Tongue (tissue), 1 donor: ENCODE measurements at regions not wholly inside any gene's neighbourhood (a gene's known extent, or its start where the extent isn't known, plus 50 kb on each side); places are given as distances from the start of the nearest gene placed in this dataset.

Experiments
- DNase-seq: peaks from one replicate; pipeline ENCODE4 v3.0.0-alpha.2; 2015

DNA sequence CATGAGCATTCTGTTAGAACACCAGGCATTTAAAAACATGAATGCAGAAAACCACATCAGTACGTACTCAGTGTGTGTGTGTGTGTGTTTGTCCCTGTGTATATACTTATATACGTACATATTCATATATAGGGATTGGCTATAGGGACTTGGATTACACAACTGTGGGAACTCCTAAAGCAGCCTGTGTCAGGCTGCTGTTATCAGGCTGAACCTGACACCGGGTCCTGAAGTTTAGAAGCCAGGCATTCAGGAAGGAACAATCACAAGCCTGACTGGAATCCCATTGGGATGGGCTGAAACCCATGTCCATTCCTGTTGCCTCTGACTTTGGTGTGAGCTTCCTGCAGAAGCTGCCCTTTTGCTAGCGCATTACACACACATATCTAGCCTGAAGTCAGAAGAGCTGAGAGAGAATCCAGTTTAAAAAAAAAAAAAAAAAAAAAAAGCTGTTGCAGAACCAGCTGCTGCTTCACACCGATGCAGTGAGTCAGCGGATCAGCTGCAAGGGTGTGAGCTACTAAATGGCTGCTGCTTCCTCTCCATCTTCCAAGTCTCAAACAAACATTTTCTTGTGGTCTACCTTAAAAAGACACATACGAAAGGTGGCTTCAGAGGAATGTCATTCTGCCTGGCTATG is 348.1 kb downstream of the THBS2 start:
- no peak for DNase-seq

DNA sequence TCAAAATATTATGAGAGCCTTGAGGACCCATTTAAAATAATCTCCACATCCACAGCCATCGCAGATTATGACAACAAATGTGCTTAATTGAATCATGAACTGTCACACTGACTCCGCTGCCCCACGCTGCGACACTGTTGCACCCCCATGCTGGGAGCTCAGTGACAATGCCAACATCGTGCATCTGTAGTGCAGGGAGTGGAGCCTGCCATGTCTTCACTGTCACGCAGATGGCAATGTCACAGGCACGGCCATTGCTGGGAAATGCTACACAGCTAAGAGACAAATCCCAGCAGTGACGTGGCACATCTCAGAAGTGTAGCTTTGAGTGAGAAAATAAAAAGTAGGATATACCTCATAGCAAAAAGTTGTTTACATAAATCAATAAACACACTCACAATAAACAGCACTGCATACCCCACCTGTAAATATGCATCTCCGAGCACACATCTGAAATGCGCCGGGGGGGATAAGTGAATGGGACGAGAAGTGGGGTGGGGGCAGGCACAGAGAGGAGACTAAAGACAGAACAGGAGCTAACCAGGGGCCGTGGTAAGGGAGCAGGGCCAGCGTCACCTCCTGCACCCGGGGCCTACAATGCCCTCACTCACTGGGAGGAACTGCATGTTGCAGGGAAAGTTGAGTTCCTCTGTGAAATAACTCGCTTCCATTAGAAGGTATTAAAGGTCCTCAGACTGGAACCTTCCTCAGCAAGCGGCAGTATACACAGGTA is 349.9 kb downstream of the THBS2 start:
- no peak for DNase-seq

DNA sequence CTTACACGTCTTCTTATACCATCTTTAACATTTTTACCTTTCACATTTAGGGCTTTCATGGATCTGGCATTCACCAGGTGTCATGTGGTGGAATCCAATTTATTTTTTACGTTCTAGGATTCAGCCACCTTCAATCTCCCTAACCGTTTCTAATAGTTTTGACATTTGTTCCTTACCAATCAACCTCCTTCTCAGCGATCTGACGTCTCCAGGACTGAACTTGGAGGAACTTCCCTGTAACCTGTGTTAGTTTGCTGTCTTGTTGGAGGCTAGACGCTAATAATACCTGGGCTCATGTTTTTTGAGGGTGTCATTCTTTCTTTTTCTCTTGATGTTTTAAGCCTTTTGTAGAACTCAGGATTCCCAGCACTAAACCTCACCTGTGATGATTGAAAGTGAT is 351.6 kb downstream of the THBS2 start:
- DNase-seq = no peak

DNA sequence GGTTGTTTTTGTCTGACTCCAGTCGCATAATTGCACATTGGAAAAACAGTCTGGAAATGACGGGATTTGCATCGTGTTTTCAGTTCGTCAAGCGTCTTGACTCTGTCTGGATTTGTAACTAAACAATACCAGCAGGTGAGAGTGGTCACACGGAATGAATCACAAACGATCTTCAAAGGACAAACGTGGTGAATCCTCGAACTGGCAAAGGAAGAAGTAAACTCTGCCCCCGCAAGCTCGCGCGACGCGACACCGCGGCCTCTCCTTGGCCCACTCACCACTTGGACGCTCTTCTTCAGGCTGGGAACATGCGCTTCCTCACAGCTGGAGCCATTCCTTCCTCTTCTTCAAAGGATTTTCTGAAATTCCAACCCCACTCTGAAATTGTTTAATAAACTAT is 352.6 kb downstream of the THBS2 start:
- DNase-seq = no peak

DNA sequence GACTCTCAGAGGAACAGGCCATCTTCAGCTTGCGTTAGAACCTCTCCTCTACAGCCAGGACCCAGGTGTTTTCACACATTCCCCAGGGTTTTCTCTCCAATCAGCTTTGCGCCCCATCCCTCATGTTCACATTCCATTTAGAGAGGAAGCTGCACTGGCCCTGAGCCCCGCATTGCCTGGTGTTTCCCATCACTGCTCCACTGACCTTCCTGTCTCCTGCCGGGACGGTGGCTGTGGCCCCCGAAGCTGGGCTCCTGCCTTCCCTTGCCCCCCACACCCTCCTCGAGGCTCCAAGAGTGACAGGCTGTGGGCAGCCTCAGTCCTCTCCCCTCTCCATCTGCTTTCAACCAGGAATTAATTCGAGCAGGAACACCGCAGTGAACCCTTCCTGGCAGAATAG is 357.3 kb downstream of the THBS2 start:
- no peak for DNase-seq

DNA sequence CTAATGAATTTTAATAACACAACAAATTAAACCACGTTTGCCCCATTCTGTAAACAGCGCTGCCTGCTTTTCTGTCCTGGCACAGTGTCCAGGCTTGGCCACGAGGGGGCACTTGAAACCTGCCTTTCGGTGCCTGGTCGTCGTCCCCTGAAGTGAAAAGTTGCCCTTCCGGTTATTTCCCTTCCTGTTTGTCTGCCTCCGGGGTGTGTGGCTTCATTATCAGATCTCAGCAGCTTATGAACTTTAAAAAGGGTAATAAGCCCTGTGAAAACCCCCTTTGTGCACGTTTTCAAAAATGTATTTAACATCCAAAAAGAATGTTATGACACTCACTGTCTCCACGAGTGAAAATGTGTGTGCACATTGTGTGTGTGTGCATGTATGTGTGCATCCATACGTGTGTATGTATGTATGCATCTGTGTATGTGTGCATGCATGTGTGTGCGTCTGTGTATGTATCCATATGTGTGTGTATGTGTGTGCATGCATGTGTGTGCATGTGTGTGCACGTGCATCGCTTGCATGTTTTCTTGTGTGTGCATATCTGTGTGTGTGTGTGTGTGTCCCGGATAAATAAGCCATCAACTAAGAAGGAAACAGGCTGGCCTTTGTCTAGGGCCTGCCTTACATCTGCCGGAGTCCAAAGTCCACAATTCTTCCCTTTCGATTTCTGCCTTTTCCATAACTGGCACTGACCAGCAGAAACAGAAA is 358.4 kb downstream of the THBS2 start:
- DNase-seq = peak; percentile 92

DNA sequence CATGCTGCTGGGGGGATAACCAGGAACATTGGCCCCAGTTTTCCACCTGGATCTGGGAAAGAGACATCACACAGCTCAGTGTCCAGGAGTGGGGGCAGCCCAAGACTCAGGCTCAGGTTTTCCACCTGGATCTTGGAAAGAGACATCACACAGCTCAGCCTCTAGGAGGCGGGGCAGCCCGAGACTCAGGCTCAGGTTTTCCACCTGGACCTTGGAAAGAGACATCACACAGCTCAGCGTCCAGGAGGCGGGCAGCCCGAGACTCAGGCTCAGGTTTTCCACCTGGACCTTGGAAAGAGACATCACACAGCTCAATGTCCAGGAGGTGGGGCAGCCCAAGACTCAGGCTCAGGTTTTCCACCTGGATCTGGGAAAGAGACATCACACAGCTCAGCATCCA is 361.6 kb downstream of the THBS2 start:
- no peak for DNase-seq

DNA sequence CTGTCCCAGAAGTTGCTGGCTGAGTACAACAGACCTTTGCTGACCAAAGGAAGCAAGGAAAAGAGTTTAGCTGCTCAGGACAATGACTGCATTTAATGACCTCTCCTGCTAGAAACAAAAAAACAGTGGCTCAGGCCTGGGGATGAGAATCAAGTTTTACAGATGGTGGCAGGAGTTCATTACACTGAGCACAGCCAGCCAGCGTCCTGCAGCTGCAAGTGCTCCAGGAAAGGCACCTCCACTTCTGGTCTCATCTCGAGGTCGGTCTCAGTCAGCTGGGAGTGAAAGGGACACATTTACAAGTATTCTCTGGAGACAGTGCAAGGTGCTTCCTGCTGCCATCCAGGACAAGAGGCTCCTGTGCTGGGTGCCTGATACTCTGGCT is 362.7 kb downstream of the THBS2 start:
- no peak for DNase-seq

DNA sequence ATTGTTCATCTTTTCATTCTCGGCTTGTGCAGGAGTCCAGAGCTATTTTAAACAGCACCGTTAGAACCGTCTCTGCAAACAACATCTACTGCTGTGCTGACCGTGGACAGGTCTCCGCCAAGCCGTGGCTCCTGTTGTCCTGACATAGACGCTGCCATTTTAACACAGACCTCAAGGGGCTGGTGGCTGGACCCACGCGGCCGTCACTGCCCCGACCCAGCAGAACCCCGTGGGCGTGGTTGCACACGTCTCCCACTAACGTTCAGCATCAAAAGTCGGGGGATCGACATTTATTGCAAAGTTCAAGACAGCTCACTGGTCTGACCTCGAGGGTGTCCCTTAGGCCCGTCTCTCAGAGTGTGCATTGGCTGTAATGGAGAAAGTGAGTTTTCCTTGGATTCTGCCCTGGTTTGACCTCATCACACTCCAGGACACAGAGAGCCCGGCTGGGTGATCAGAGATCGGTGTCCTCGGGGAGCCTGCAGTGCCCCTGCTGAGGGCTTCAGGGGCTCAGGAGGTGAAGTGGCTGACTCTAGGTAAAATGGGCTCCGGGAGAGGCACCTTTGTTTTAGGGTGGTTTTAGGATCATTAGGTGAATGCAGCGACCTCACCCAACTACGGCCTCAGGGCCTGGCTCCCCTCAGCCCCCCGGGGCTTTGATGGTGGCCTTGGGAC is 363.2 kb downstream of the THBS2 start:
- DNase-seq = no peak

DNA sequence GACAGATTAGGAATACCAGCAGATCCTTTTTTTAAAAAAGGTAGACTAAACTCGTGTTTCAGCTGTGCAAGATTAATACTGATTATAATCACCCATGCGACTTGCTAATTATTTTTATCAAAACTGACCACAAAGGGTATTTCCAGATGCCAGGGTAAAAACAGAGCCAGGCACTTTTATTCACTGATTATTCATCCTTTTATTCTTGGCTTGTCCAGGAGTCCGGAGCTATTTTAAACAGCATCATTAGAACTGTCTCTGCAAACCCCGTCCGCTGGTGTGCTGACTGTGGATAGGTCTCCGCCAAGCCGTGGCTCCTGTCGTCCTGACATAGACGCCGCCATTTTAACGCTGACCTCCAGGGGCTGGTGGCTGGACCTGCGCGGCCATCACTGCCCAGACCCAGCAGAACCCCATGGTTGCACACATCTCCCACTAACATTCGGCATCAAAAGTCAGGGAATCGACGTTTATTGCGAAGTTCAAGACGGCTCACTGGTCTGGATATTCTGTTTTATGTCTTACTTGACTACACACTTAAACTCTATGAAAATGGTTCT is 364.8 kb downstream of the THBS2 start:
- no peak for DNase-seq

DNA sequence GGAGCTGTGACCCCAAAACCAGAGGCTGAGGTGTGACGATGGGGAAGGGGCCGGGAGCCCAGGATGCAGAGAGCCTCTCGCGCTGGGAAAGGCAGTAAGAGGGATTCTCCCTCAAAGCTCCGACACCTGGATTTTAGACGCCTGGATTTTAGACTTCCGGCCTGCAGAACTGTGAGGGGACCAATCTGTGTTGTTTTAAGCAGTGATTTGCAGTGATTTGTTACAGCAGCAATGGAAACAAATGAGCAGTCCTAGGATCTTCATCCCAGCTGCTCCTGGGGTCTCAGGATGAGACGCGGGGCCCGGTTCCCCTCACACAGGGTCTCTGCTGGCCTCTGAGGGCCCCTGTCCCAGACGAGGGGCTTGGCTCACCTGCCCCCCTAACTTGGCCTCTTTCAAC is 365.5 kb downstream of the THBS2 start:
- DNase-seq = no peak

DNA sequence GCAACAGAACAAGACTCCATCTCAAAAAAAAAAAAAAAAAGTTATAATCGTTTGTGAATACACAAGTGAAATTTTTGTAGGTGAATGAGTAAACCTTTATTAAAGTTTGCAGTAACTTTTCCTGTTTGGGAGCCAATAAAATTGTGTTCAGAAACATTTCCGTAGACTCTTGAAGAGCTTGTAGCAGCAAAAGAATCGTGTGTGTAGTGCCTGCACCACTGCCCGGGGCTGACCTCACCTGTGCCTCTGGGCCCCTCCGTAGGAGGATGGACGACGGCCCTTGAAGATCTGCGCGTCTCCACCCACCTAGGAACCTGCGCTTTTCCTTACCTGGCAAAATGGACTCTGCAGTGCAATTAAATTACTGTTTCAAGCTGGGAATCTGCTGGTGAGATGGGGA is 366.0 kb downstream of the THBS2 start:
- no peak for DNase-seq

DNA sequence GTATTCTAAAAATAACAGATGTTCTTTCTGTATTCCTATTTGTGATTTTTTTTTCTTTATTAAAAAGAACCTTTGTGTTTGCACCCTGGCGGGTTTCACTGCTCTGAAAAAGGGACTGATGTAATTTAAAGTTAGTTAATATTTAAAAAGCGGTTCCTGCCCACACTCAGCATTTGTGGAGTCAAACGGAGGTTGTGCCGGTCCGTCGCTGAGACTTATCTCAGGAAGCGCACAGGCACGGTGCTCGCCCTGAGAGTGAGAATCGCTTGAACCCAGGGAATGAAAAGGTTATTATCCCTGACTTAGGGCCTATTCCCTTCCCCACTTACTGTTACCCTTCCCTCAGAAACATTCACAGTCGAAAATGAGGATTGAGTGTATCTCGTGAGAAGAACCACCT is 366.7 kb downstream of the THBS2 start:
- DNase-seq = no peak

DNA sequence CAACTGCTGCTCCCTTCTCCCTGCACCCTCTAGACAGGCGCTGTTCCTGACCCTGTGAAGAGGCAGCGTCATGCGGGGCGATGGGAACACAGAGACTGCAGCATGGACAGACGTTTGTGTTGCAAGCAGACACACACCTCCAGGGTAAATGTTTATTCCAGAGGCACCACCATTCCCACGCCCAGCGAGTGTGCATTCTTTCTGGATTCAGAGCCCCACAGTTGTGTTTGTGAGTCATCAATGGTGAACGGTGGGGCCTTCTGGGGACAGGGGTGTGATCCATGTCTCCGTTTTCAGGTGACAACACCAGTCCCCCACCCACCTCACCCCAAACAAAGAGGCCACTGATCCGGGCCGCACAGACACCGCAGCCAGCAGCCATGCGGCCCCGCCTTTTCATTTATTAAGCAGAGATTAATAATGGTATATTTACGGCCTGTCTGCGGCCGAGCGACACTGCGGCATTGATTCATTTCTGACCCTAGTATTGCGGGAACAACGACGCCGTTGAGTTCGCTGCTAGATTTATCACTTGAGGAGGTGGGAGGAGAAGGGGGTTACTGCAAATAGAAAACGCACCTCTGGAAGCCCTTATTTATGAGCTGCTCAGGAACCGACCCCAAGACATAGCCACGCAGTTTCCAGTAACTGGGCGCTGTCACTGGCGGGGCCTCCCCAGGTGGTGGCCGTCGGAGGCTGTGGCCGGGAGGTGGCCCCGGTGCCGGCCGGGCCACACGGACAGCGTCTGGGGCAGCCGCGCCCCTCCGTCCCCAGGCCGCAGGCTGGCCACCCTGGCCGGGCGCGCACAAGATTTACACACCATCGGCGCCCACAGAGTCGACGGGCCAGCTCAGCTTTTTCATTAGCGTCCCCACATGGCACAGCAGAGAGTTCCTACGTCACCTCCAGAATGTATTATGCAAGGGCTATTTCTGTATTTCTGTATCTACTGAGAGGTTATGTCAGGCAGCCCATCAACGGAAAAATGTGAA is 367.6 kb downstream of the THBS2 start:
- no peak for DNase-seq

DNA sequence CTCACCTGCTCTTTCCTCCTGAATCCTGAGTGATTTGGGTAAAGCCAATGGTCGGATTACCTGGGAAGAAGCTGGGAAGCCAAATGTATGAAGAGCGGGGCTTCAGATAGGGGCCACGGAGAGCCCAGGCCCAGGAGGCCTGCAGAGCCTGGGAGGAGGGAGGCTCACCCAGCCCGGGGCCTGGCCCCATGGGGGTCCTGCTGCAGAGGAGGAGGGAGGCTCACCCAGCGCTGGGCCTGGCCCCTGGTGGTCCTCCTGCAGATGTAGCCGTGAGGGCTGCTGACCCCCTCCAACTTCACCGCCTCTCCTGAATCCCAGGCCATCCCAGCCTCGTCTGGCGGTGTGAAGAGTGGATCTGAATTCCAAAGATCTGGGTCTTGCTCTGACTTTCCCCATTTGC is 368.4 kb downstream of the THBS2 start:
- no peak for DNase-seq

DNA sequence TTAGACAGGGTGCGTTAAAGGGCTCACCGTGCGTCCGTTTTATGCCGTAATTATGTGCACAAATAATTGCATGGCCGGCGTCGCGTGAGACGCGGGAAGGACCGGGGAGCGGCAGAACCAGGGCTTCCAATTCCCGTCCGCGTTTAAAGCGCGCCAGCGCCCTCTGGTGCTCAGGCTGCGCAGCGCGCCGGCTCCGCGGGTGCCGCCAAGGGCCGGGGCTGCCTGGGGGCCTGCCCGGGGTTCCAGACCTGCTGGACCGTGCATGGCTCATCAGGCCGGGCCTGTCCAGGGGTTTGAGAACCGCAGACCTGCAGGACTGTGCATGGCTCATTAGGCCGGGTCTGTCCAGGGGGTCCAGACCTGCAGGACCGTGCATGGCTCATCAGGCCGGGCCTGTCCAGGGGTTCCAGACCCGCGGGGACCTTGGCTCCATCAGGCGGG is 369.0 kb downstream of the THBS2 start:
- peak; percentile 80 for DNase-seq

DNA sequence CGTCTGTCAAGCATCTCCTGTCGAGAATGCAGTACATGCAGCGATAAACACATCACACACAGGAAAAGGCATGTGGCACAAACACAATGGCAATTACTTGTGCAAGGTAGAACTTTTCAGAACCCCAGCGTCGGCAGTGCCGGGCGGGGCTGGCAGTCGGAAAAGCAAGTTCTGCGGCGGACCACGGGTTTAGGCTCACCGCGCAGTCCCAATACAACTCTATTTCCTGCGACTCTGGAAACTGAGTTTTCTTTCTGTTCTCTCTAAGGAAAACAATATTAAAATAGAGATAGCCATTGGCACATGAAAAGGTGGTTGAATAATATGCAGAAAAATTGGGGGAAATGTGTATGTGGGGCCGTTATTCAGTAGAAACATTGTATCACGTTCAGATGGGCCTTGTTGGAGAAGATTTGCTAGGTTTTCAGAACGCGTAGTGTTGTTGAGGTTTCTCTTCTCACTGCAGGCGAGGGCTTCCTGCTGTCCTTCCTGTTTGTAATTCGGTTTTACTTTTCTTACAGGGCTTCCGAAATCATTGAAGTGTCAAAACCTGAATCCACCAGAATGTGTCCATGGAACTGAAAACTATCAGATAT is 369.5 kb downstream of the THBS2 start:
- no peak for DNase-seq

DNA sequence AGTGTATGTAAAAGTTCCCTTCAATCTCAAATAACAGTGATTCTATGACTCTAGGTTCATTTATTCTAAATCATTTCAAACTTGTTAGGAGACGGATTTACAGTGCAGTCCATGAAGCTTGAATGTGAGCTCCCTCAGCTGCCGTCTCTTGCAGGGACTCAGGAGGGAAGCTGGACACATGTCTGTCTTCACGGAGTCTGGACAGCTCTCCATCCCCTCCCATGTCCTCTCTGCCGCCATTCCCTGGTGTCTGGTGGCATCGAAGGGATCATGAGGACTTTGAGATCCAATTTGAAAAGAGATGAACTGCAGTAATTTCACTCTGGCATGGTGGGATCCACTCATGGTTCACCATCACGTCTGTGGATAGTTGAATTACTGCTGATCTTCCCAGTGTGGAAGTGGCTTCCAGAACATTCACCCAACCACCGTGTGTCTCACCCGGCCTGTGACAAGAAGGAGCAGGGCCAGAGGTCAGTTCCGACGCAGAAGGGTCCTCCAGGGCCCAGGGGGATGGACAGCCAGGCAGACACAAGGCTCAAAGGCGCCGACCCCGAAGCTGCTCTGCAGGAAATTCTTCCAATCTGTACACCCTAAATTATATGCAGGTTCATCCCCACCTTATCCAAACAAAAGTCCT is 370.1 kb downstream of the THBS2 start:
- DNase-seq = no peak

DNA sequence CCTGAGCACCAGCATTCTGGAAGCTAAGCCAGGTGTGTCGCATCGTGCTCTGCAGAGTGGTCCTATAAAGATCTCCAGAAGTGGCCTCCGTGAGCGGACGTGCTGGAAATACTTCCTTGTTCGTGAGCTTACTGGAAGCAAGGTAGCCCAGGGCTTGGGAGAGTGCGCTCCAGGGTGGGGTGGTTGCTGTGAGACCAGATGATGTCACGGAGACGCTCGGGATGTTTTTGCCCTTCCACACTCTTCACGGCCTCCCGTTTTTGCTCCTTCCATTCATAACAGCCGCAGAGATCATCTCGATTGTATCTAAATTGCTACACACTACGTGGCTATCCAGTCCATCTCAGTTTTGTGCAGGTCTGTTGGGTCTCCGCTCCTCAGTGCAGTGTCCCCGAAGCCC is 373.4 kb downstream of the THBS2 start:
- DNase-seq = no peak

DNA sequence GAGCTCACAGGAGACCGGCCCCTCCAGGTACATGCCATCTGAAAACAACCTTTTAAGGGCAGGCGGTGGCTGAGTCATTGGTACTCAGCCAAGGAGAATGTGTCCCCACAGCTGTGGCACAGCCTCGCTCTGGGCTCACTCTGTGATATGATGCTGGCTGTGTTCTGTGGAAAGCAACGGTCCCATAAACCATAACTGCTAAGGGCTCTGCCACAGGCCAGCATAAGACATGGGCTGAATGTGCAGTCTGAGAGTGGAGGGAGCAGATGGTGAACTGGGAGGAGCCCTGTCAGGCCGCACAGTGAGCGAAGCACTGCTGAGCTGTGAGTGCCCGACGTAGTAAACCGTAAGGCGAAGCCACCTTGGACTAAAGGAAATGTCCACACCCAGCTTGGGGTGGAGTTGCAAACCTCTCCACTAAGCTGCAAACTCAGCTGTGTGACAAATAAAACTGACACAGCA is 375.8 kb downstream of the THBS2 start:
- DNase-seq = peak; percentile 65
